Upper lobe of left lung (tissue), 4 donors: ENCODE measurements at regions not wholly inside any gene's neighbourhood (a gene's known extent, or its start where the extent isn't known, plus 50 kb on each side); places are given as distances from the start of the nearest gene placed in this dataset.

Experiments used
- EP300 ChIP-seq, 4 donors: sonication (generic); formaldehyde crosslinking; IDR thresholded peaks; one replicate each; pipeline ENCODE4 v1.5.1; 2017; ENCODE audit warnings: antibody characterized with exemption in 4 of 4, control low read depth in 2 of 4
- POLR2A ChIP-seq, 4 donors: fragments of 450-650 bp; IDR thresholded peaks; one replicate each; pipeline ENCODE4 v1.5.1; 2016 to 2017; ENCODE audit warnings: antibody characterized with exemption in 4 of 4, mild to moderate bottlenecking in 2 of 4
- POLR2AphosphoS5 ChIP-seq, 2 donors: sonication (generic); formaldehyde crosslinking; IDR thresholded peaks; one replicate each; pipeline ENCODE4 v1.5.1; 2017; ENCODE audit warnings: antibody characterized with exemption in 2 of 2
- TF ChIP-seq, protein P1 (sequence below), 6 experiments: fragments of 450-650 bp in 4 of 6; fragments of 200-600 bp in 2 of 6; sonication (generic) in 2 of 6; IDR thresholded peaks; one replicate each; pipeline ENCODE4 v1.5.1; 2016 to 2019; ENCODE audit warnings: antibody characterized with exemption in 6 of 6

DNA sequence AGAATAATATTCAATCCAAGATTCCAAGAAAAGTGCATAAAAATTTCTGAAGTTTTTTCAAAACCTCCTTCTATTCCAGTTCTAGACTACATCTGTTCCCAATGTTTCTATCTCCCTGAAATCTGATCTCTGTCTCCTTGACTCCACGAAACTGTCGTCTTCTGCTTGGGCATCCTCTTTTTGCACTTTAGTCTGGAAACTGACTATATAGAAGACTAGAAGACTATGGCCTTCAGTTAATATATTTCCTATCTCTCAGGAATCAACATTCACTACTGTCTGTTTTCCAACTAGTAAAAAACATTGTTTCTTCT is 745.4 kb upstream of the ADGRB3 start:
- TF ChIP-seq, protein P1, sequence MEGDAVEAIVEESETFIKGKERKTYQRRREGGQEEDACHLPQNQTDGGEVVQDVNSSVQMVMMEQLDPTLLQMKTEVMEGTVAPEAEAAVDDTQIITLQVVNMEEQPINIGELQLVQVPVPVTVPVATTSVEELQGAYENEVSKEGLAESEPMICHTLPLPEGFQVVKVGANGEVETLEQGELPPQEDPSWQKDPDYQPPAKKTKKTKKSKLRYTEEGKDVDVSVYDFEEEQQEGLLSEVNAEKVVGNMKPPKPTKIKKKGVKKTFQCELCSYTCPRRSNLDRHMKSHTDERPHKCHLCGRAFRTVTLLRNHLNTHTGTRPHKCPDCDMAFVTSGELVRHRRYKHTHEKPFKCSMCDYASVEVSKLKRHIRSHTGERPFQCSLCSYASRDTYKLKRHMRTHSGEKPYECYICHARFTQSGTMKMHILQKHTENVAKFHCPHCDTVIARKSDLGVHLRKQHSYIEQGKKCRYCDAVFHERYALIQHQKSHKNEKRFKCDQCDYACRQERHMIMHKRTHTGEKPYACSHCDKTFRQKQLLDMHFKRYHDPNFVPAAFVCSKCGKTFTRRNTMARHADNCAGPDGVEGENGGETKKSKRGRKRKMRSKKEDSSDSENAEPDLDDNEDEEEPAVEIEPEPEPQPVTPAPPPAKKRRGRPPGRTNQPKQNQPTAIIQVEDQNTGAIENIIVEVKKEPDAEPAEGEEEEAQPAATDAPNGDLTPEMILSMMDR (IDR thresholded peaks at IDR 0.05) = no peak
- no peak for TF ChIP-seq POLR2A (IDR thresholded peaks at IDR 0.05)
- no peak for TF ChIP-seq EP300 (IDR thresholded peaks at IDR 0.05)
- TF ChIP-seq POLR2AphosphoS5 (IDR thresholded peaks at IDR 0.05) = no peak
